Stimulated activated CD8-positive, alpha-beta memory T cell treated with anti-CD3 and anti-CD28 coated beads, Interleukin-4, amount 100 ng/mL, for 4 hours (primary cell): ENCODE measurements at regions not wholly inside any gene's neighbourhood (a gene's known extent, or its start where the extent isn't known, plus 50 kb on each side); places are given as distances from the start of the nearest gene placed in this dataset.

Source experiments
- DNase-seq, 2 donors: peaks; one replicate each; pipeline ENCODE4 v3.0.0-alpha.2; 2020; ENCODE audit warnings: low read depth in 2 of 2, low spot score in 1 of 2

DNA sequence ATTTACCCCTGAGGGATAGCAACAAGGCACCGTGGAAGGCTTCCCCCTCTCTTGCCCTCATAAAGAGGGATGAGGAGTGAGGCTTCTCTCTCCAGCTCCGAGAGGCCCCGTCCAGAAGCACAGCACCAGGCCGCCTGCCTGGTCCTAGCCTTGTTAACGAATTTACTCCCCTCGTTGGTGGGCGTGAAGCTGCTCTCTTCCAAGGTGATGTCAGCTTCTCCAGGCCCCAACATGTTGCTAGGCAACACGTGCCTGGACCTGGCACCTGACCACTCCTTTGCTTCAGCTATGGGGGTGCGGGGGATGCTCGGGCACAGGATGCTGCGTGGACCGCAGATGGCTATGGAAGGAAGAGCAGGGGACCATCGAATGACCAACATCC is 135.2 kb upstream of the MGMT start:
- DNase-seq, result no peak

DNA sequence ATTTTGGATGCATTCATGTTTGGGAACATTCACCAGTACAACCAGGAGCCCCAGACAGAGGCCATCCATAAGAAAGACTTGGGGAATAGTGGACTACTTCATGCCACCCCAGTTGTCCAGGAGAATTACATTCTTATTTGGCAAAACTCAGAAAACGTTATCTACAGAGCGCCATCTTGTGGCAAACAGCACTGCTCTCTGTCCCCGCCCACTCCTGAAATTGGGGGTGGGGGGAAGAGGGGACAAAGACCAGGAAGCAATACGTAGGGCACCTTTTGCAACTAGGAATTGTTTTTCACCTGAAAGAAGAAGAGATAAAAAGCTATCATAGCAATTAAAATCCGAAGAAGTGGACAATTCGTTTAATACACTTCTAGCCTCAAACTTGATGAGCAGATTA is 134.6 kb upstream of the MGMT start:
- DNase-seq, result no peak

DNA sequence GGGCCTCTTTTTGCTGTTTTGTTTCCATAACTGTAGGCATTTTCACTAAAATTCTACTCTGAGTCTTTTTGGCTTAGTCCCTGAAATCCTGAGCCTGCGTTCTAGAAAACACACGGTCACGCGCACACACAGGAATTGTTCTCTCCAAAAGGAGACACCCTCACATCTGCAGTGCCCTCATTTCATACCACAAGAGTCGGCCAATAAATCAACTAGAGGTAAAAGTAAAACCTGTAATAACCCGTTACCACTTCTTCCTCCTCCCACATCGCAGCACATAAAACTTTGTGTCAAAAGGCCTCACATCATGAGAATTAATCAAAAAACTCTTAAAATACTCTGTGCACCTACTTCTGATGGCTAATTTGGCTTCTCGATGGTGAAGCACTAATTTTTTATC is 133.3 kb upstream of the MGMT start:
- no peak for DNase-seq

DNA sequence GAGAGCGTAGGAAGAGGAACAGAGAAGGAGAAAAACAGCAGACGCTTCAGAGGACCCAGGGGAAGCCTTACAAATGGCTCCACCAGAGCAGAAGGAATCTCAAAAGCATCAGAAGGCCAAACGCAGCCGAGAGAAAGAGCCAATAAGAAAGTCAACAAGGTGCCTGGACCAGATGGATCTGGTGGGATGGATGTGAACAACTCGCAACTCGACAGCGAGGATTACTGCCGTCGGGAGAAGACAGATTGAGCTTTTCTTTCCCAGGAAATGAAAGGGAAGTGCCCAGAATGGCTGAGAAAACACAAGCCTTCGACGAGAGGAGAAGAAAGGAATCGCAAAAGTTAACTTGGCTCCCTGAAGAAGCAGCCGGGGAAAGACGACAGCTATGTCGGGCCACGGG is 132.8 kb upstream of the MGMT start:
- no peak for DNase-seq

DNA sequence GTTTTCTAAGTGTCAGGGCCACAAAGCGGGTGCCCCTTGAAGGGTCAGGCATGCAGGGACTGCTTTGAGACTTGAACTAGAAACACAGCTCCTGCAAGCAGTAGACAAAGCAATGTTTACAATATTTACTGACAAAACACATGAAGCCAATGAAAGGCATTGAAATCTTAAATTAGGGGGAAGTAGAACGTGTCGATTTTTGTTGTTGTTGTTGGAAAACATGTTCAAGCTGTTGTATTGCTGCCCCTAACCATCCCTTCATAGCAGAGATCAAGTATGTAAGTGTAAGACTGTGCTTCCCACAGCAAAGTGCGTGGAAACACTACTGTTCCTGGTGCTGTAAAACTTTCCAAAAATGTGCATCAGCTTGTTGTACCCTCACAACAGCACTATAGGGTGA is 131.6 kb upstream of the MGMT start:
- no peak for DNase-seq

DNA sequence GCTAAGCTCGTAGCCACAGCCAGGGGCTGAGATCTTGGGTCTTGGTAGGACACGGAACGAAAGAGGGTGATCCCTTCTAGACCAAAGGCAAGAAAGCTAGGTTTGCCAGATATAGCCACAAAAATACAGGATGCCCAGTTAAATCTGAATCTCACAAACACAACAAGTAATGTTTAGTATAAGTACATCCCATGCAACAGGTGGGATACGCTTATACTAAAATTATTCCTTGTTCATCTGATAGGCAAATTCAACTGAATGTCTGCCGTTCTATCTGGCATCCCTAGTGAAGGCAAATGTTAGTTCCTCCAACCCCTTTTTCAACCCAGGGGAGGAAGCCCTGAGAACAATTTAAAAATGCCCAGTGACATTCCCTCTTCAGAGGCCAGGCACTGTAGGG is 131.1 kb upstream of the MGMT start:
- no peak for DNase-seq

DNA sequence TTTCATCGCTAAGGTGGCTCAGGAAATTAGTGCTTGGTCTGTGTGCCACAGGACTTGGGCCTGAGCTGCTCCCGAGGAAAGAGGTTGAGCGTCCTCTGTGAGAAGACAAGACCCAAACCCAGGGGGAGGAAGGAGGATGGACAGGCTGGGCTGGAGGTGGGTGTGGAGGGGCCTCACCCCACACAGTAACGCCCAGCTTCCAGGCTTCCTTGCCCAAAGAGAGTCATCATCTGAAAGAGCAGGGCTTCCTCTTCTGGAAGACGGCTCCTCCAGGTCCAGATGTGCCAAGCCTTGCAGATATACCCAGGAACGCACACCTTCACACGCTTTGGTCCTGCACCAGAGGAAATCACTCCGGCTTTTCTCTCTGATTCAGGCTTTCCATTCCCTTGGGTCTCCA is 127.8 kb upstream of the MGMT start:
- no peak for DNase-seq

DNA sequence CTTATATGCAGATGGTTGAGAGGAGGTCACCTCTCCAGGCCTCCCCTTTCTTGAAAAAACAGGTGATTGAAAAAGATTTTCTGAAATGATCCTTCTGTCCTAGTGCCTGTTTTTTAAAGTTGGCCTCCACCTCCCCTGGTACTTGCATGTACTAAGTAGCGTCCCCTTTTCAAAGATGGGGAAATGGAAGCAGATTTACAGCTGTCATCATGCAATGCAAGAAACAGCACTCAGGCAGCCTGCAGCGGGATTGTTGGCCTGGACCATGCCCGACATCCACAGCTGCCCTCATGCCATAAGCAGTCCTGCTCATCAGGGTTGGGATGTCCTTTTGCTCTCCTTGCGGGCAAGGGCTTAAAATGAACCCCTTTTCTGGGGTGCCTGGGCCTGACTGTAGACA is 127.2 kb upstream of the MGMT start:
- no peak for DNase-seq

DNA sequence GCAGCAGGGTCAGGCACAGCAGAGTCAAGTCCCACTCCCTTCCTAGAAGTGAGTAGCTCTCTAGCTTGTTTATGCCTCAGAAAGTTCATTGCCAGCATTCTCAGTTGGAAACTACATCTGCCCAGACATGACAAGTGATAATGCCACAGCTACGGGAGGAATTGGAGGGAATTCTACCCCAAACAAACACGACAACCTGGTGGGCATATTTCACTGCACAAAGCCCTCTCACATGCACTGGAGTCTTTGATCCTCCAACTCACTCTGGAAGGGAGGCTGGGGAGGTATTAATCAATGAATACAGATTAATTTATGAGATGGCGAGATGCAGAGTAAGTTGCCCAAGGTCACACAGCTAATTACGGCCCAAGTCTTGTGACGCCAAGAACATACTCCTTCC is 126.0 kb upstream of the MGMT start:
- no peak for DNase-seq

DNA sequence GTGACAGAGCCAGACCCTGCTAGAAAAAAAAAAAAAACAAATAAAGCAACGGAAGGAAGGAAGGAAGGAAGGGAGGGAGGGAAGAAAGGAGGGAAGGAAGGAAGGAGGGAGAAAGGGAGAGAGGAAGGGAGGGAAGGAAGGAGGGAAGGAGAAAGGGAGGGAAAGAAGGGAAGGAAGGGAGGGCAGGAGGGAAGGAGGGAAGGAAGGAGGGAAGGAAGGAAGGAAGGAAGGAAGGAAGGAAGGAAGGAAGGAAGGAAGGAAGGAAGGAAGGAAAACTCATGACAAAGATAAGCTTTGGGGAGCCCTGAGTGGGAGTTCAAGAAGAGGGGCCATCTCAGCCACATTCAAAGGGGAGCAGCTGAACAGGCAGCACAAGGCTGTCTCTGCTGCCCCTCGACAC is 124.7 kb upstream of the MGMT start:
- no peak for DNase-seq

DNA sequence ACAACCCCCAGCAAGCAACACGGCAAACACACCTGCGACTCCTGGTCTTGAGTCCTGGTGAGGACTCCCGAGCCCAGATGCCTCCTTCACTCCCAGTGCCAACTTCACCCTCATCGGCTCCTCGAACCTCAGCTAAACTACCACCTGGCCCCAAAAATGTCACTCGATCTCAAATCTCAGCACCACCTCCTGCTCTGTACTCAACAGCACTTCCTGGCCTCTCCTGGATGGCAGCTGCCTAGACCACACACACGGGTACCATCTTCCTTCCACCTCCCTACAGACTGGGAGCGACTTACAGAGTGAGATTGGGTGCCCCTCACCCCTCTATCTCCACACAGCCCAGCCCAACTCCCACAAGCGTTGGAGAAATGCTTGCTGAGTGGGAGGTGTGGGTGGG is 123.9 kb upstream of the MGMT start:
- DNase-seq, result no peak

DNA sequence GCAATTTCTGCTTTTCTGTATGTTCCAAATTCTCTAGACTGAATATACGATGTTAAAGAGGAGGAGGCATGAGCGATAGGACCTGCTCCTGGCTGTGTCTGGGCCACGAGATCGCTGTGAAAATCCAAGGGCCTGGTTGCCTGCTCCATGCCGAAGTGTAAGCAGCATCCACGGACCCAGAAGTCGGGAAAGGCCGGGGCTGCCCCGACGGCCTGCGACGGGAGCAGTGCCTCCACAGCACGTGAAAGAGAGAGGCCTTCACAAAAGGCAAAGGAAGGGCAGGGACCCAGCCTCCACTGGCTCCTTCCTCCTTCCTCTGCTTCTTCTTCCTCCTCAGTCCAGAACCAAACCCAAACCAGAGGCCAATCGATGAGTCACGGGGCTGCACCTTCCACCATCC is 122.9 kb upstream of the MGMT start:
- no peak for DNase-seq

DNA sequence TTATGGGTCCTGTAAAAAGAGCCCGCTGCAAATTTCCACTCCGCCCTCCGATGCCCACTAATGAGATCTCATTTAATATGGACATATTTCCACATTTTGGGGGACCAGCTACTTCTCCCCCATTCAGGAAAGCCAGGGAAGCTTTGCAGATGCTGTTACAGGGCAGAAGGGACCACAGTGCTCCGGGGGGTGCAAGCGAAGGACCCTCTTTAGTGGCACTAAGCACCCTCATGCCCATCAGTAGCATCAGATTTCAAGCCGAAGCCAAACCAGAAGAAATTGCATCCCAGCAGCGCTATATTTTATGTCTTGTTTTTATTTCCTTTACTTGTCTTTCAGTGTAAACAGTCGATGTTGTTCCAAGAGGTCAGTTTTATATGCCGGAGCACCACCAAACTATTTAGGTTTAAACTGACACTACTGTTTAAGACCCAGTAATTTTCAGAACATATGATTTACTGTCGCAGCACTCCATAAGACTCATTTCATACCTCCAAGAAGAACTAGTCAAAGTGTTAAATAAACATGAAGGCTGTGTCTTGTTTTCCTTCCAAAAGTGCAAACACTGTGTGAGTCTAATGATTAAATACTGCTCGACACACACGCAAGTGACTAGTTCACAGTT is 122.2 kb upstream of the MGMT start:
- DNase-seq, result no peak

DNA sequence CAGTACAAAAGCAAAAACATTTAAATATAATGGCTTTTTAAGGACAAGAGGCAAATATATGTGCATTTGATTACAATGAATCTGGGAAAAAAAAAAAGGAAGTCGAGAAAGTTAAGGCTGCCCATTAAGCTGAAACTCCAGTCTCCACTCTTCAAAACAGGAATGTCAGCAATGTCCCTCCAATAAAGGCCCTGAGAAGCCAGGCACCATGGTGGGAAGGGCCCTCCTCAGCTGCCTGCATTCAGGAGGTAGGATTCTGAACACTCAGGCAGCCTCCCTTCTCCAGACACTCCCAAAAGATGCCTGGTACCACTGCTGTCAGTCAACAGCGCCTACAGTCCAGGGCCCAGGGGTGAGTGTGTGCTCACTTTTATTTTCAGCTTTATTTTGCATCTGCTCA is 121.3 kb upstream of the MGMT start:
- no peak for DNase-seq

DNA sequence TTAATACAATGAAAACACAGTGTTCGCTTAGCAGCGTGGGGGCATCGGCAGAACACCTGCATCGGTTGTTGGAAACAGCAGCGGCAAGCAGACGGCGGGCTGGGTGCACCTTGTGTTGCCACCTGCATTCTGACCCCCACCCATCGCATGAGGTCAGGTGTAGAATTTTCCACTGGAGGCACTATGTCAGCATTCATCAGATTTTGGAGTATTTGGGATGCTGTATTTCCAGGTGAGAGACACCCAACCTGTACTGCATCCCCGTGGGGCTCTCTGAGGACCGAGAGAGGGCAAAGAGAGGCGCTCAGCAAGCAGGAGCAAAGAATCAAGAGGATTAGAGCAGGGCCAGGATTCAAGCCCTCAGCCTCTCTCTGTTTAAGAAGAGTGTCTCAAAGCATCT is 116.4 kb upstream of the MGMT start:
- no peak for DNase-seq

DNA sequence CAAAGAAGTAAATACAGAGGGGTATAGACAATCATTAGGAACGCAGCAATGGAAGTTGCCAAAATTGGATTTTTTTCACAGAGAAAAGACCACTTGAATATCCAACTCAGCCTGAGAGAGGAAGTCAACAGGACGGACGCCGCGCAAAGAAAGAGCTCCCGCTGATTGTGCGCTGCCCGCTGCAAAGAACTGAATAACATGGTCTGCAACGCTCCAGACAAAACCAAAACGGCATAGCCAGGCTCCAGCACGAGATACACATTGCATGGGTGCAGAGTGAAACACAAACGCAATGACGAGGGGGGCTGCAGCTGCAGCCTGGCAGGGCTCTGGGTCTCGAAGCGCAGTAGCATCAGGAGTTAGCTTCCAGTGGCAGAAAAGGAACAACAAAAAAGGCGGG is 113.9 kb upstream of the MGMT start:
- no peak for DNase-seq

DNA sequence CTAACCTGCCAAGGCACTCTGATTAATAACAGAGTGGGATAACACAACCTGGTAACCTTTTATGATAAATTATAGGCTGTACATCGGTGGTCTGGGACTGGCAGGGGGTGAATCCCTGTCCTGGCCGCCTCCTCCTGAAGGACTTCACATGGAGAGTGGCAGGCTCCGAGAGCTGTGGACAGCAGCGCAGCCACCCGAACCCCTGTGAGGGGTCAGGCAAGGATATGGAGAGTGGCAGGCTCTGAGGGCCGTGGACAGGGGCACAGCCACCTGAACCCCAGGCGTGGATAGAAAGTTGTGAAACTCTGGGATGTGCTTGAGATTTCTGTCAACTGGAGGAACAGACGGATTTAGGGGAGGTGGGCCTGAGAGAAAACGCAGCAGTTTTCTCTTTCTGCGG is 107.0 kb upstream of the MGMT start:
- no peak for DNase-seq

DNA sequence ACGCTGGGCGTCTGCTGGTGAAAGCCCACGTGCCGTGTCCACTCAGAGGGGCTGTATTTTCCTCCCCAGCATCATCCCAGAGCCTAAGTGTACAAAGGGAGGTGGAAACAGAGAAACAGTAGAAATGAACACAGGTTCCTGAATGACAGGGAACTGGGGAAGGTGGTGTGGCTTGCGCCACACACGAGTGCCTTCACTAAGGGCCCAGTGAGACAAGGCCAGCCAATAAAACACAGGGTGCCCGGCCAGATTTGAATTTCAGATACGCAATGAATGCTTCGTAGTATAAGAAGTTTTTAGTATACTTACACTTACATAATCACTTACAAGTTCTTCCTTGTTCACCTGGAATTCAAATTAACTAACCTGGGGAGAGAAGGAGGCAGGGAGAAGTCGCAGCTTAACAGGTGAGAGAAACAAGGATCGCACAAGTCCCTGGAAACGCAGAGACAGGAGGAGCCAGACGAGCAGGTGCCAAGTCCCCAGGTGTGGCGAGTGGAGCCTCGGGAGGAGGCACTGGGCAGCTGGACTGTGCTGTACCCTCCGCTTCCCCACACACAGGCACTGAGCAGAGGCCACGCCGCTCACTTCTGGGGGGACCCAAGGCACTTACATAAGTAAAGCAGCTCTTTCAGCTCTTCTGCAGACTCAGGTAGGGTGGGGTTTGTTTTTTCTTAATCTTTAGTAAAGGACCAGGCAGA is 105.2 kb upstream of the MGMT start:
- no peak for DNase-seq

DNA sequence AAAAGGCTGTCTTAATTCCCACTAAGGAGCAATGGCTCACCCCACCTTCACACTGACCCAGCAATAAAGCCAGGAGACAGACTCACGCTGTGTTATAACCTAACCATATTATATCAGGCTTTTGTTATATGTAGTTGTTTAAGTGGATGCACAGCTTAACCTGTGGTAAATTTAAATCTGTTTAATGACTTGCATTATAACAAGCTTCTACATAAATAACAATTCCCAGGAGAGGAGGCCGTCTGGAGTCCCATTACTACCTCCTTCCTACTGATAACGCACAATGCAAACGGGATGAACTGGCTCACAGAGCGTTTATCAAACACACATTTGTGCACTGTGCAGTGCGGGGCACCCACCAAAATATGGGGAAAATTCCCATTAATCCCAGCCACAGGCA is 102.1 kb upstream of the MGMT start:
- DNase-seq, result no peak

DNA sequence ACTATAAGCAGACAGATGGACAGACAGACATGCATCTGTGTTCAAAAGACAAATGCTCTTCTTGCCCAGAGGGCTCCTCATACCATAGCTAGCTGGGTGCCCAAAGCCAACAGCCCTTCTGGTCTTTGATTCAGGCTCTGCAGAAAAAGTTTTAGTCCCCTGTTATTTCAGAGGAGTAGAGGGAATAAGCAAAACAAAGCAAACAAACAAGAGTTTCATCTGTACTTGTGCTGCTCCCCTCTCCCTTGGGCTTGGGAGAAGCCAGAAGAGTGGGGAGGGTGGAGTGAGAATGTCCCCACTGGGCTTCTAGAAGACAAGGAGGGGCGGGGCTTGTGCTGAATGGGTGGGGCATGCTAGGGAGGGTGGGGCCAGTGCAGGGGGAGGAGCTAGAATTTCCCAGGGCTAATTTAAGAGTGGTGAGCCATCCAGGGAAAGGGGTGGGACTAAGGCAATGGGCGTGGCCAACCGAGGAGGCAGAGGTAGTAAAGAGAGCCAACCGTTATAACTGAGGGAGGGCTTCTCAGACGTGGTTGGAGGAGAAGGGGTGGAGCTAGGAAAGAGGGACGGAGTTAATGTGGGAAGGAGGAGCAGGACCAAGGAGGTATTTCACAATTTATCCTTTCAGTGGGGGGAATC is 101.2 kb upstream of the MGMT start:
- DNase-seq, result no peak

DNA sequence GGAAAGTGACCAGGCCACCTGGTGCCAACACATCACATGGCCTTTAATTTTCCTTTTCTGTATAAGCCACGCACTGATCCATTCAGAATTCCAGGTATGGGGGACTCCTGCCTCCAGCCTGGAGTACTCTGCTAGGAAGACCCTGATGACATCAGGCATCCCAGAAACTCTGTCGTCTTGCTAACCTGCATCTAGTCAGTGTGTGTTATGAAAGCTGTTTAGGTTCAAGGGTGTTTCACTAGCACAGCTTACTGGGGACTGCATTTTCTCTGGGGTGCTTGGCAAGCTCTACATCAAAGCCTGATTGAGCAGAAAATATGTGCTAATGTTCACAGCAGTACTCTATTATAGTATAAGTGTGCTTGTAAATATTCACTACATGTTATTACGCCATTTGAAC is 100.6 kb upstream of the MGMT start:
- no peak for DNase-seq

DNA sequence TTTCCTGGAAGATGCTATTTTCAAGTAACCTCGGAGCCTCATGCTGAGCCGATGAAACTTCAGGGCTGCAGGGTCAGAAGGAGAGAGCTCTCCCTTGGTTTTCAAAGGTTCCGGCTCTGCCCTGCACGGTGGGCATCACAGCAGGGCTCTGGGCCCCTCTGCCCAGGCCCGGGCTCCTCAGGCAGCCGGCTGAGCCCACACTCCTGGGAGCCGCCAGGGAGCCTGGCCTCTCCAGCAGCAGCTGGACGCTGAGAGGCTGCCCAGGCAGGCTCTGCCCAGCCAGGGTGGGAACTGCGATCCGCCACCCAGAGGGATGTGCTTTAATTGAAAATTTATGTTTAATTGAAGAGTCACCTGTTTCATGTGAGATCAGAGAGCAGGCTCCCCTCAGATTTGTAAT is 97.5 kb upstream of the MGMT start:
- no peak for DNase-seq

DNA sequence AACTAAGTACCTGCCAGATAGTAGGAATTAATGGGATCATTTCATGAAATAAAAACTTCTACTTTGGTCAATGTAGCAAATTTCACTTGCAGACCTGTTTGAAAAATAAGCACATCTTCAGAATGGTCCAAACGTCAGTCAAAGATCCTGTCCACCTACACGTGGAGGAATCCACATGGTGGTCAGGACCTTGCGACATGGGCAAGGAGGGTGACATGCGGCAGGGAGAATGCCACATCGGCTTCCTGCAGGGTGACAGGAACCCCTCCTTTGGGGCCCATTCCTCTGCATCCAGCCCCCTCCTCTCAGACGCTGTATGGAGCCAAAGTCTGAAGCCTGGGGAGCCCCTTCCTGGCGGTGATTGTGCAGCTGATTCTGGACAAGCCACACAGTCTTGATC is 95.5 kb upstream of the MGMT start:
- DNase-seq, result no peak
